HepG2 (cell line): ENCODE measurements at regions not wholly inside any gene's neighbourhood (a gene's known extent, or its start where the extent isn't known, plus 50 kb on each side); places are given as distances from the start of the nearest gene placed in this dataset.

Experiments
- ATAC-seq: fragments of 200-7000 bp; cut with Tn5 transposase; 3 replicates; pipeline ENCODE4 v1.9.1; 2020; ENCODE audit warnings: mild to moderate bottlenecking, moderate library complexity
- BruUV-seq: library from RNA; stranded (reverse); fragments of 400-500 nt; replicated peaks from 2 replicates; lab custom pipeline; 2021; lab: Mats Ljungman, UMichigan
- CTCF ChIA-PET: fragments of 300-600 bp; formaldehyde crosslinking; extraction: SDS; loops from one replicate; lab custom pipeline; 2021; ENCODE audit warnings: low total read pairs, inconsistent platforms, low intra/inter-chr PET ratio; lab: Yijun Ruan, JAX
- POLR2A ChIA-PET: fragments of 350-600 bp; sonication (Branson Sonifier 250); formaldehyde crosslinking; loops from one replicate; lab custom pipeline; 2020; ENCODE audit warnings: antibody characterized with exemption, inconsistent platforms; lab: Yijun Ruan, JAX
- DNase-seq: peaks from one replicate; pipeline ENCODE4 v3.0.0-alpha.2; 2015; ENCODE audit warnings: low spot score
- FAIRE-seq: peaks from 3 replicates; lab custom pipeline; 2011; peaks lifted over from hg19 to GRCh38; lab: Jason Lieb, UNC
- H2AFZ ChIP-seq: one replicate; pipeline ENCODE4 v1.6.1; 2011; ENCODE audit warnings: low read length, inconsistent platforms
- H3K27ac ChIP-seq: fragments of 300-600 bp; 3 replicates; pipeline ENCODE4 v1.8.0; 2011; ENCODE audit warnings: mixed run types, mild to moderate bottlenecking, mixed read lengths, low read length, inconsistent platforms; ENCODE audit not compliant: insufficient read depth; ENCODE audit errors: extremely low read length
- H3K27me3 ChIP-seq, 2 experiments: fragments of 200-600 bp in 1 of 2; 2 replicates in 1 of 2; 3 replicates in 1 of 2; pipeline versions ENCODE4 v1.6.0 to v1.8.0; 2011; ENCODE audit warnings: low read length in 2 of 2, mild to moderate bottlenecking in 2 of 2, moderate library complexity in 2 of 2, inconsistent platforms in 1 of 2; ENCODE audit not compliant: insufficient read depth in 2 of 2, control insufficient read depth in 1 of 2
- H3K36me3 ChIP-seq, 2 experiments: fragments of 200-600 bp in 1 of 2; replicated peaks in 1 of 2; 2 replicates in 1 of 2; 3 replicates in 1 of 2; pipeline versions ENCODE4 v1.5.1 to v1.8.0; 2011; ENCODE audit warnings: low read length in 2 of 2, inconsistent platforms in 1 of 2; ENCODE audit not compliant: insufficient read depth in 2 of 2, control insufficient read depth in 1 of 2
- H3K4me1 ChIP-seq: 2 replicates; pipeline ENCODE4 v1.5.1; 2012; ENCODE audit warnings: low read length, inconsistent platforms; ENCODE audit not compliant: insufficient read depth
- H3K4me2 ChIP-seq: 2 replicates; pipeline ENCODE4 v1.6.0; 2011; ENCODE audit warnings: low read depth, low read length, inconsistent platforms
- H3K4me3 ChIP-seq, 3 experiments: fragments of 200-600 bp in 1 of 3; sonication (generic), shearing (Covaris generic) in 1 of 3; replicated peaks in 1 of 3; 2 replicates each; pipeline ENCODE4 v1.5.1; 2011 to 2016; ENCODE audit warnings: low read length in 3 of 3, inconsistent platforms in 2 of 3, low read depth in 2 of 3, mild to moderate bottlenecking in 2 of 3, control low read depth in 1 of 3, mixed read lengths in 1 of 3; ENCODE audit not compliant: insufficient read depth in 1 of 3
- H3K79me2 ChIP-seq: one replicate; pipeline ENCODE4 v1.6.1; 2011; ENCODE audit warnings: low read length, inconsistent platforms; ENCODE audit not compliant: insufficient read depth
- H3K9ac ChIP-seq: 2 replicates; pipeline ENCODE4 v1.6.0; 2011; ENCODE audit warnings: mild to moderate bottlenecking, low read depth, low read length, inconsistent platforms; ENCODE audit not compliant: insufficient read depth
- H3K9me3 ChIP-seq: 2 replicates; pipeline ENCODE4 v1.5.1; 2012; ENCODE audit warnings: mild to moderate bottlenecking, low read length
- H4K20me1 ChIP-seq: 2 replicates; pipeline ENCODE4 v1.6.0; 2011; ENCODE audit warnings: inconsistent platforms, mild to moderate bottlenecking, low read length, moderate library complexity; ENCODE audit not compliant: insufficient read depth
- AKAP8 ChIP-seq: sonication (generic); formaldehyde crosslinking; IDR thresholded peaks from 2 replicates; pipeline ENCODE4 v1.5.1; 2020; ENCODE audit warnings: mild to moderate bottlenecking, missing genetic modification reagents
- ASH2L ChIP-seq: fragments of 300-600, 200-600 bp; sonication (generic); IDR thresholded peaks from 2 replicates; pipeline ENCODE4 v1.7.0; 2017; ENCODE audit warnings: low read depth, mild to moderate bottlenecking, moderate library complexity, mixed read lengths, low read length; ENCODE audit not compliant: insufficient read length
- ATM ChIP-seq: fragments of 450-650 bp; IDR thresholded peaks from 2 replicates; pipeline ENCODE4 v1.7.1; 2017; ENCODE audit warnings: mild to moderate bottlenecking, borderline replicate concordance
- BRF2 ChIP-seq: sonication (generic); formaldehyde crosslinking; IDR thresholded peaks from 2 replicates; pipeline ENCODE4 v1.8.1; 2022; ENCODE audit warnings: mild to moderate bottlenecking, missing genetic modification reagents
- HNRNPK ChIP-seq: fragments of 200-400 bp; formaldehyde crosslinking; IDR thresholded peaks from 2 replicates; pipeline ENCODE4 v1.6.1; 2018; ENCODE audit warnings: low read length, low read depth, moderate library complexity, mild to moderate bottlenecking; ENCODE audit not compliant: poor library complexity, severe bottlenecking
- KMT2A ChIP-seq: sonication (generic); formaldehyde crosslinking; IDR thresholded peaks from 2 replicates; pipeline ENCODE4 v1.4.0; 2020; ENCODE audit warnings: missing genetic modification reagents
- NCOA2 ChIP-seq: sonication (generic); formaldehyde crosslinking; IDR thresholded peaks from 2 replicates; pipeline ENCODE4 v1.8.0; 2022; ENCODE audit warnings: inconsistent platforms
- PAF1 ChIP-seq: IDR thresholded peaks from 2 replicates; pipeline ENCODE4 v1.6.1; 2016; ENCODE audit warnings: missing genetic modification reagents, missing compliant biosample characterization
- SCMH1 ChIP-seq: sonication (generic); formaldehyde crosslinking; IDR thresholded peaks from 2 replicates; pipeline ENCODE4 v1.9.0; 2021; ENCODE audit warnings: missing genetic modification reagents, mild to moderate bottlenecking, borderline replicate concordance
- WGBS: methylation state at CpG from one replicate; pipeline ENCODE4 v1.1.6; 2017; ENCODE audit warnings: low lambda C conversion rate; 5-methylcytosine and 5-hydroxymethylcytosine counted together
- in situ Hi-C: cut with HindIII; loops from 2 replicates; pipeline ENCODE4 v1.10.0; 2017; ENCODE audit warnings: low pct_unique_long_range_greater_than_20kb; ENCODE audit not compliant: extremely low pct_ligation_motif_present
- intact Hi-C: fragments of 100-400 bp; cut with micrococcal nuclease; formaldehyde crosslinking; loops from one replicate; pipeline ENCODE4 v1.10.0; 2022; ENCODE audit not compliant: unreplicated experiment

- ChIA-PET POLR2A (no interaction called here), CTCF (no interaction called here)
- H3K36me3 ChIP-seq = no peaks in the 10 kb centered on the region
- FAIRE-seq (no peak), ATAC-seq (no peak), DNase-seq (no peak)
- no TSS peak for BruUV-seq
- H2AFZ ChIP-seq = no peak overlapping the region
- no peaks in the 10 kb centered on the region for H3K27me3 ChIP-seq
- H4K20me1 ChIP-seq = no peaks in the 10 kb centered on the region
- in situ Hi-C loops = no loop called here
- H3K27ac ChIP-seq = no peak overlapping the region
- no peak overlapping the region for H3K9ac ChIP-seq
- H3K4me1 ChIP-seq = no peaks in the 10 kb centered on the region
- no peaks in the 10 kb centered on the region for H3K79me2 ChIP-seq
- no peak overlapping the region for H3K4me3 ChIP-seq
- TF ChIP-seq SCMH1 (CRISPR knock-in tag) (no peak), NCOA2 (CRISPR knock-in tag) (no peak), AKAP8 (CRISPR knock-in tag) (no peak), HNRNPK (no peak), KMT2A (CRISPR knock-in tag) (no peak), ASH2L (no peak), PAF1 (CRISPR knock-in tag) (no peak), BRF2 (CRISPR knock-in tag) (no peak), ATM (no peak)
- H3K4me2 ChIP-seq = no peak overlapping the region
- intact Hi-C loops = no loop called here
- no peaks in the 10 kb centered on the region for H3K9me3 ChIP-seq
- WGBS = 28% methylated on average over 3 of the region's 3 CpGs
These were observed 76.8 kb upstream of the ANKRD1 start for GRCh38 chr10:90997670-90998069.
